ENCODE measurements at regions not wholly inside any gene's neighbourhood (a gene's known extent, or its start where the extent isn't known, plus 50 kb on each side); places are given as distances from the start of the nearest gene placed in this dataset.

DNA sequence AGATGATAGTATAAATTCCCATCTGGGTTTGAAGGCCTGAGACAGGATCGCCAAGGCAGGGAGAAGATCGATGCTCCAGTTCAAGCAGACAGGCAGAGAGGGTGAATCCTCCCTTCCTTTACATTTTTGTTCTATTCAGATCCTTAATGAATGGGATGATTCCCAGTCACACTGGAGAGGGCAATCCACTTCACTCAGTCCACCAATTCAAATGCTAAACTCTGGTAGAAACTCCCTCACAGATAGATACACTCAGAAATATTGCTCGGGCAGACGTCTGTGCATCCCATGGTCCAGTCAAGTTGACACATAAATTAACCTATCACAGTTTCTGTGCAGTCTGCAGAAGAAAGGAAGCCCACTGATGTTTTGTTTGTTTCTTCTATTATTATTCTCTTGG, 193.1 kb upstream of the ZNF462 start:
- no peaks in the 10 kb centered on the region for H3K36me3 ChIP-seq
- H3K27ac ChIP-seq: no peak overlapping the region
- no peak for TF ChIP-seq CTCF (IDR thresholded peaks at IDR 0.05; ENCODE audit: low read depth, low read length)
- no peak overlapping the region for H3K4me3 ChIP-seq (ENCODE audit: low read depth, low read length)
- DNase-seq: no peak
- H3K9me3 ChIP-seq (ENCODE audit: severe bottlenecking): no peaks in the 10 kb centered on the region
- H3K27me3 ChIP-seq (ENCODE audit: insufficient read depth, low read depth, severe bottlenecking): no peaks in the 10 kb centered on the region

DNA sequence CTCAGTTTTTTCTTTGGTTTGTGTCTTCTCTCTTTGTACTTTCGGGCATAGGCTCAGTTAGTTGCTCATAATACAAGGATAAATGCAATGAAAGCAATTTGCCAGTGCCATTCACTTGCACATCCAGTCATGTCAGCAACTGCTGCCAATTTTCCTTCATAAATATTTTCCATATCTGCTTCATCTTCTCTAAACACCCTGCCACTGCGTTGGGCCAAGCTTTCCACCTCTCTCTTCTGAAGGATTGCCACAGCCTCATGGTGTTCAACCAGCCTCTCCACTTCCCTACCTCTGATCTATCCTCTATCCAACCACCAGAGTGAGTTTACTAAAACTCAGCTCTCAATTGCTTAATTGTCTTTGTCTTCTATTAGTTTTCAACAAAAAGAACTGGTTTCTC, 192.5 kb upstream of the ZNF462 start:
- no peaks in the 10 kb centered on the region for H3K36me3 ChIP-seq
- H3K4me3 ChIP-seq (ENCODE audit: low read depth, low read length): no peak overlapping the region
- no peaks in the 10 kb centered on the region for H3K27me3 ChIP-seq (ENCODE audit: insufficient read depth, low read depth, severe bottlenecking)
- TF ChIP-seq CTCF (IDR thresholded peaks at IDR 0.05; ENCODE audit: low read depth, low read length): no peak
- no peak overlapping the region for H3K27ac ChIP-seq
- no peaks in the 10 kb centered on the region for H3K9me3 ChIP-seq (ENCODE audit: severe bottlenecking)
- no peak for DNase-seq

DNA sequence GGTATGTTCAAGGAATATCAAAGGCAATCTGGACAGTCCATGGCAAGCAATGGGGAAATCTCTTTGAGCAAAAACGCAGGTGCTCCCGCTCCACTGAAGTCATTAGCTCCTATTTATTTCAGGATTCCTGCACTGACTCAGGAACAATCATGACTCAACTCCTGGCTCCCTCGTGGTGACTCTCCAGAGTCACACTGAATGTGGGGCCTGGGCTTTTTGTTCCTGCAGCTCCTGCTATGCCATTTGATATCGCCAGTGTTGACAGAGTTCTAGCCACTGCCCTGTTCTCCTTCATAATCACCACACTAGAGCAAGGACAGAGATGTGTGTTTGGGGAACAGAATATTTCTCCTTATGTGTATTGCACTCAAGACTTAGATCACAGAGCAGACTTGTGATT, 187.2 kb upstream of the ZNF462 start:
- H3K9me3 ChIP-seq (ENCODE audit: severe bottlenecking): peaks cover 2% of the 10 kb centered on the region
- H3K27ac ChIP-seq: no peak overlapping the region
- no peaks in the 10 kb centered on the region for H3K36me3 ChIP-seq
- no peaks in the 10 kb centered on the region for H3K27me3 ChIP-seq (ENCODE audit: insufficient read depth, low read depth, severe bottlenecking)
- no peak for DNase-seq
- no peak overlapping the region for H3K4me3 ChIP-seq (ENCODE audit: low read depth, low read length)
- no peak for TF ChIP-seq CTCF (IDR thresholded peaks at IDR 0.05; ENCODE audit: low read depth, low read length)

GRCh38 chr9:106677374-106677773, 185.6 kb upstream of the ZNF462 start:
- Histone ChIP-seq H3K9me3 (ENCODE audit: severe bottlenecking) (peaks cover 2% of the 10 kb centered on the region), H3K27me3 (ENCODE audit: insufficient read depth, low read depth, severe bottlenecking) (no peaks in the 10 kb centered on the region), H3K4me3 (ENCODE audit: low read depth, low read length) (no peak overlapping the region), H3K36me3 (no peaks in the 10 kb centered on the region), H3K27ac (no peak overlapping the region)
- no peak for DNase-seq
- no peak for TF ChIP-seq CTCF (IDR thresholded peaks at IDR 0.05; ENCODE audit: low read depth, low read length)

DNA sequence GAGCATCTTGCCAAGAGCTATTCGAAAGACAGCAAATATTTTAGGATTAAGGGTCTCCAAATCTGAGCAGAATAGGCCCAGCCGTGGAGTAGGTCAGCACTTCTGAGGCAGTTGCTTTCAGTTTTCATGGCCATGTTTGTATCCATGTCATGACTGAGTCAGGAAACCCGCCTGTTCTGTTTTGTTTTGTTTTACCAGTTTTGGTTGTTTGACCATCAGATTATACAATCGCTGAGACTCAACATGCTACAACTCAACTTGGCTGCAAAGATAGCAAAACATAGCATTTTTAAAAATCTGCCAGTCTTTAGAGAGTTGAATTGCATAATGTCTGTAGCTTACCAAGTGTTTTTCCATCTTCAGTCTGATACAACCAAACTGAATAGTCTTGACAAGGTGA, 185.1 kb upstream of the ZNF462 start:
- Histone ChIP-seq H3K4me3 (ENCODE audit: low read depth, low read length) (no peak overlapping the region), H3K9me3 (ENCODE audit: severe bottlenecking) (peaks cover 2% of the 10 kb centered on the region), H3K27me3 (ENCODE audit: insufficient read depth, low read depth, severe bottlenecking) (no peaks in the 10 kb centered on the region), H3K36me3 (no peaks in the 10 kb centered on the region), H3K27ac (no peak overlapping the region)
- TF ChIP-seq CTCF (IDR thresholded peaks at IDR 0.05; ENCODE audit: low read depth, low read length): no peak
- DNase-seq: no peak

DNA sequence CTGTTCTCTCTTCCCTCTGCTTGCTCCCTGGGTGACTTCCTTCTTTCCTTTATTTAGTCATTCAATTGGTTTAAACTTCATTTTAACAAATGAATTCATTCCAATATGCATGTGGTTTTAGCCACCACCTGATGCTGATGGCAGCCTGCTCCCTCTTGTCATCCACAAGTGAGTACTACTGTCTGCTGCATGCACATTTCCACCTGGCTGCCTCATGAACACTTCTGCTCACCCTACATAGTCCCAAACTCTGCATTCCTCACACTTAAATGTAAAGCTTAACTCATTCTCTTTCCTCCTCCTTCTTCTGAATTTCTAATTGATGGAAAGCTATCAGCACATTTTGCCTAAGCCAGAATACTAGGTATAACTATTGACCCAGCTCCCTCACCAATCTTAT, 184.7 kb upstream of the ZNF462 start:
- no peak for DNase-seq
- no peak for TF ChIP-seq CTCF (IDR thresholded peaks at IDR 0.05; ENCODE audit: low read depth, low read length)
- H3K27me3 ChIP-seq (ENCODE audit: insufficient read depth, low read depth, severe bottlenecking): no peaks in the 10 kb centered on the region
- no peak overlapping the region for H3K4me3 ChIP-seq (ENCODE audit: low read depth, low read length)
- H3K9me3 ChIP-seq (ENCODE audit: severe bottlenecking): peaks cover 2% of the 10 kb centered on the region
- no peak overlapping the region for H3K27ac ChIP-seq
- H3K36me3 ChIP-seq: no peaks in the 10 kb centered on the region

All from WERI-Rb-1 (cell line).